Upper lobe of right lung (tissue), 1 donor: ENCODE measurements at regions not wholly inside any gene's neighbourhood (a gene's known extent, or its start where the extent isn't known, plus 50 kb on each side); places are given as distances from the start of the nearest gene placed in this dataset.

Source experiments
- ATAC-seq: fragments of 200-7000 bp; cut with Tn5 transposase; one replicate; pipeline ENCODE4 v1.9.1; 2020; ENCODE audit warnings: mild to moderate bottlenecking, moderate library complexity
- DNase-seq: peaks from one replicate; pipeline ENCODE4 v3.0.0-alpha.2; 2020
- H3K27ac ChIP-seq: fragments of 200-600 bp; one replicate; pipeline ENCODE4 v1.8.0; 2022
- H3K27me3 ChIP-seq: fragments of 200-600 bp; one replicate; pipeline ENCODE4 v1.8.0; 2022; ENCODE audit warnings: mild to moderate bottlenecking
- H3K36me3 ChIP-seq: fragments of 200-600 bp; one replicate; pipeline ENCODE4 v1.8.0; 2022
- H3K4me1 ChIP-seq: fragments of 200-600 bp; one replicate; pipeline ENCODE4 v1.8.0; 2022
- H3K4me3 ChIP-seq: fragments of 200-600 bp; one replicate; pipeline ENCODE4 v1.8.0; 2022; ENCODE audit warnings: mild to moderate bottlenecking
- H3K9me3 ChIP-seq: fragments of 200-600 bp; one replicate; pipeline ENCODE4 v1.8.0; 2022
- CTCF ChIP-seq: fragments of 200-600 bp; IDR thresholded peaks from one replicate; pipeline ENCODE4 v1.8.0; 2022; ENCODE audit warnings: antibody characterized with exemption
- intact Hi-C: fragments of 100-400 bp; cut with DNase I; formaldehyde crosslinking; loops from one replicate; pipeline ENCODE4 v1.11.0; 2022
- donor health status: DM: no; HTN: yes; CAD: no; lungs with severe emphysema.

GRCh38 chr4:119930546-119930945 lies 136.1 kb downstream of the MAD2L1 start:
- Histone ChIP-seq H3K27me3 (no peaks in the 10 kb centered on the region), H3K36me3 (no peaks in the 10 kb centered on the region), H3K4me3 (no peak overlapping the region), H3K4me1 (no peaks in the 10 kb centered on the region), H3K9me3 (no peaks in the 10 kb centered on the region), H3K27ac (no peak overlapping the region)
- DNase-seq (no peak), ATAC-seq (no peak)
- TF ChIP-seq CTCF: no peak
- intact Hi-C loops: no loop called here

- intact Hi-C loops: no loop called here
- no peak for ATAC-seq
These were observed 144.8 kb downstream of the MAD2L1 start for GRCh38 chr4:119921830-119922229.

GRCh38 chr4:119906277-119906676 lies 160.4 kb downstream of the MAD2L1 start:
- no peaks in the 10 kb centered on the region for H3K36me3 ChIP-seq
- intact Hi-C loops: no loop called here
- no peak for ATAC-seq
- no peak for DNase-seq
- H3K4me3 ChIP-seq: no peak overlapping the region
- no peak for TF ChIP-seq CTCF
- no peak overlapping the region for H3K27ac ChIP-seq
- no peaks in the 10 kb centered on the region for H3K9me3 ChIP-seq
- no peaks in the 10 kb centered on the region for H3K27me3 ChIP-seq
- H3K4me1 ChIP-seq: no peaks in the 10 kb centered on the region

More at GRCh38 chr4:119921830-119922229, 144.8 kb downstream of the MAD2L1 start:
- DNase-seq: no peak
- Histone ChIP-seq H3K36me3 (no peaks in the 10 kb centered on the region), H3K27me3 (no peaks in the 10 kb centered on the region), H3K4me3 (no peak overlapping the region), H3K9me3 (no peaks in the 10 kb centered on the region), H3K27ac (no peak overlapping the region), H3K4me1 (no peaks in the 10 kb centered on the region)
- no peak for TF ChIP-seq CTCF

- intact Hi-C loops: no loop called here
- Histone ChIP-seq H3K4me1 (no peaks in the 10 kb centered on the region), H3K9me3 (no peaks in the 10 kb centered on the region), H3K4me3 (no peak overlapping the region), H3K27me3 (no peaks in the 10 kb centered on the region), H3K27ac (no peak overlapping the region), H3K36me3 (no peaks in the 10 kb centered on the region)
- DNase-seq: no peak
- ATAC-seq: no peak
- TF ChIP-seq CTCF: no peak
These were observed 168.4 kb downstream of the MAD2L1 start for GRCh38 chr4:119898211-119898610.

- no peak for ATAC-seq
- H3K9me3 ChIP-seq: no peaks in the 10 kb centered on the region
- intact Hi-C loops: no loop called here
- H3K4me3 ChIP-seq: no peak overlapping the region
- no peaks in the 10 kb centered on the region for H3K27me3 ChIP-seq
- no peaks in the 10 kb centered on the region for H3K4me1 ChIP-seq
- no peak for TF ChIP-seq CTCF
- DNase-seq: no peak
- no peak overlapping the region for H3K27ac ChIP-seq
- no peaks in the 10 kb centered on the region for H3K36me3 ChIP-seq
These were observed 169.4 kb downstream of the MAD2L1 start for GRCh38 chr4:119897260-119897659.

- H3K4me1 ChIP-seq: no peaks in the 10 kb centered on the region
- no peaks in the 10 kb centered on the region for H3K27me3 ChIP-seq
- H3K36me3 ChIP-seq: no peaks in the 10 kb centered on the region
- ATAC-seq: no peak
- H3K27ac ChIP-seq: no peak overlapping the region
- H3K9me3 ChIP-seq: no peaks in the 10 kb centered on the region
- no peak for TF ChIP-seq CTCF
- intact Hi-C loops: no loop called here
- no peak overlapping the region for H3K4me3 ChIP-seq
- DNase-seq: no peak
These were observed 171.9 kb downstream of the MAD2L1 start for GRCh38 chr4:119894650-119895208.
